HepG2 (cell line): ENCODE measurements at regions not wholly inside any gene's neighbourhood (a gene's known extent, or its start where the extent isn't known, plus 50 kb on each side); places are given as distances from the start of the nearest gene placed in this dataset.

Experiments used
- ATAC-seq: fragments of 200-7000 bp; cut with Tn5 transposase; 3 replicates; pipeline ENCODE4 v1.9.1; 2020; ENCODE audit warnings: mild to moderate bottlenecking, moderate library complexity
- BruUV-seq: library from RNA; stranded (reverse); fragments of 400-500 nt; replicated peaks from 2 replicates; lab custom pipeline; 2021; lab: Mats Ljungman, UMichigan
- CTCF ChIA-PET: fragments of 300-600 bp; formaldehyde crosslinking; extraction: SDS; loops from one replicate; lab custom pipeline; 2021; ENCODE audit warnings: low total read pairs, inconsistent platforms, low intra/inter-chr PET ratio; lab: Yijun Ruan, JAX
- POLR2A ChIA-PET: fragments of 350-600 bp; sonication (Branson Sonifier 250); formaldehyde crosslinking; loops from one replicate; lab custom pipeline; 2020; ENCODE audit warnings: antibody characterized with exemption, inconsistent platforms; lab: Yijun Ruan, JAX
- DNase-seq: peaks from one replicate; pipeline ENCODE4 v3.0.0-alpha.2; 2015; ENCODE audit warnings: low spot score
- FAIRE-seq: peaks from 3 replicates; lab custom pipeline; 2011; peaks lifted over from hg19 to GRCh38; lab: Jason Lieb, UNC
- H2AFZ ChIP-seq: one replicate; pipeline ENCODE4 v1.6.1; 2011; ENCODE audit warnings: low read length, inconsistent platforms
- H3K27ac ChIP-seq: fragments of 300-600 bp; 3 replicates; pipeline ENCODE4 v1.8.0; 2011; ENCODE audit warnings: mixed run types, mild to moderate bottlenecking, mixed read lengths, low read length, inconsistent platforms; ENCODE audit not compliant: insufficient read depth; ENCODE audit errors: extremely low read length
- H3K27me3 ChIP-seq, 2 experiments: fragments of 200-600 bp in 1 of 2; 2 replicates in 1 of 2; 3 replicates in 1 of 2; pipeline versions ENCODE4 v1.6.0 to v1.8.0; 2011; ENCODE audit warnings: low read length in 2 of 2, mild to moderate bottlenecking in 2 of 2, moderate library complexity in 2 of 2, inconsistent platforms in 1 of 2; ENCODE audit not compliant: insufficient read depth in 2 of 2, control insufficient read depth in 1 of 2
- H3K36me3 ChIP-seq, 2 experiments: fragments of 200-600 bp in 1 of 2; replicated peaks in 1 of 2; 2 replicates in 1 of 2; 3 replicates in 1 of 2; pipeline versions ENCODE4 v1.5.1 to v1.8.0; 2011; ENCODE audit warnings: low read length in 2 of 2, inconsistent platforms in 1 of 2; ENCODE audit not compliant: insufficient read depth in 2 of 2, control insufficient read depth in 1 of 2
- H3K4me1 ChIP-seq: 2 replicates; pipeline ENCODE4 v1.5.1; 2012; ENCODE audit warnings: low read length, inconsistent platforms; ENCODE audit not compliant: insufficient read depth
- H3K4me2 ChIP-seq: 2 replicates; pipeline ENCODE4 v1.6.0; 2011; ENCODE audit warnings: low read depth, low read length, inconsistent platforms
- H3K4me3 ChIP-seq, 3 experiments: fragments of 200-600 bp in 1 of 3; sonication (generic), shearing (Covaris generic) in 1 of 3; replicated peaks in 1 of 3; 2 replicates each; pipeline ENCODE4 v1.5.1; 2011 to 2016; ENCODE audit warnings: low read length in 3 of 3, inconsistent platforms in 2 of 3, low read depth in 2 of 3, mild to moderate bottlenecking in 2 of 3, control low read depth in 1 of 3, mixed read lengths in 1 of 3; ENCODE audit not compliant: insufficient read depth in 1 of 3
- H3K79me2 ChIP-seq: one replicate; pipeline ENCODE4 v1.6.1; 2011; ENCODE audit warnings: low read length, inconsistent platforms; ENCODE audit not compliant: insufficient read depth
- H3K9ac ChIP-seq: 2 replicates; pipeline ENCODE4 v1.6.0; 2011; ENCODE audit warnings: mild to moderate bottlenecking, low read depth, low read length, inconsistent platforms; ENCODE audit not compliant: insufficient read depth
- H3K9me3 ChIP-seq: 2 replicates; pipeline ENCODE4 v1.5.1; 2012; ENCODE audit warnings: mild to moderate bottlenecking, low read length
- H4K20me1 ChIP-seq: 2 replicates; pipeline ENCODE4 v1.6.0; 2011; ENCODE audit warnings: inconsistent platforms, mild to moderate bottlenecking, low read length, moderate library complexity; ENCODE audit not compliant: insufficient read depth
- ARID4A ChIP-seq: sonication (generic); formaldehyde crosslinking; IDR thresholded peaks from 2 replicates; pipeline ENCODE4 v1.5.0; 2020; ENCODE audit warnings: mild to moderate bottlenecking, missing genetic modification reagents, borderline replicate concordance
- HCFC1 ChIP-seq: fragments of 150-350 bp; IDR thresholded peaks from 2 replicates; pipeline ENCODE4 v1.6.1; 2014; ENCODE audit warnings: low read depth, low read length
- HDAC1 ChIP-seq: sonication (generic); formaldehyde crosslinking; IDR thresholded peaks from 2 replicates; pipeline ENCODE4 v1.5.1; 2020; ENCODE audit warnings: mild to moderate bottlenecking, missing genetic modification reagents
- NRL ChIP-seq: sonication (generic); formaldehyde crosslinking; IDR thresholded peaks from 2 replicates; pipeline ENCODE4 v1.5.0; 2020; ENCODE audit warnings: missing genetic modification reagents, mild to moderate bottlenecking, moderate library complexity, borderline replicate concordance
- PBX3 ChIP-seq: sonication (generic); formaldehyde crosslinking; IDR thresholded peaks from 2 replicates; pipeline ENCODE4 v1.8.1; 2023; ENCODE audit warnings: missing genetic modification reagents, inconsistent platforms, borderline replicate concordance
- POLR2AphosphoS2 ChIP-seq: IDR thresholded peaks from 2 replicates; pipeline ENCODE4 v1.6.1; 2011; ENCODE audit warnings: low read depth, low read length, improper control_type of control experiment
- SOX6 ChIP-seq, 2 experiments: fragments of 450-650 bp in 1 of 2; sonication (generic) in 1 of 2; formaldehyde crosslinking in 1 of 2; IDR thresholded peaks; 2 replicates each; pipeline versions ENCODE4 v1.4.0 to v1.6.1; 2017 to 2020; ENCODE audit warnings: antibody characterized with exemption in 1 of 2, mild to moderate bottlenecking in 1 of 2, missing genetic modification reagents in 1 of 2
- SRSF9 ChIP-seq: fragments of 200-400 bp; formaldehyde crosslinking; IDR thresholded peaks from 2 replicates; pipeline ENCODE4 v1.6.1; 2018; ENCODE audit warnings: borderline replicate concordance, mild to moderate bottlenecking, low read depth, low read length; ENCODE audit not compliant: insufficient read depth, poor library complexity, severe bottlenecking
- THAP8 ChIP-seq: sonication (generic); formaldehyde crosslinking; IDR thresholded peaks from 2 replicates; pipeline ENCODE4 v1.5.1; 2020; ENCODE audit warnings: missing genetic modification reagents, mild to moderate bottlenecking, borderline replicate concordance
- ZFX ChIP-seq: sonication (generic); formaldehyde crosslinking; IDR thresholded peaks from 2 replicates; pipeline ENCODE4 v1.4.0; 2020; ENCODE audit warnings: mild to moderate bottlenecking, low read depth, missing genetic modification reagents, moderate library complexity
- ZNF749 ChIP-seq: sonication (generic); formaldehyde crosslinking; IDR thresholded peaks from 2 replicates; pipeline ENCODE4 v1.8.0; 2022; ENCODE audit warnings: mild to moderate bottlenecking, missing genetic modification reagents, moderate library complexity, borderline replicate concordance
- in situ Hi-C: cut with HindIII; loops from 2 replicates; pipeline ENCODE4 v1.10.0; 2017; ENCODE audit warnings: low pct_unique_long_range_greater_than_20kb; ENCODE audit not compliant: extremely low pct_ligation_motif_present
- intact Hi-C: fragments of 100-400 bp; cut with micrococcal nuclease; formaldehyde crosslinking; loops from one replicate; pipeline ENCODE4 v1.10.0; 2022; ENCODE audit not compliant: unreplicated experiment
- TF ChIP-seq, protein P1 (sequence below): sonication (generic); formaldehyde crosslinking; IDR thresholded peaks from 2 replicates; pipeline ENCODE4 v1.4.0; 2020; ENCODE audit warnings: mild to moderate bottlenecking, missing genetic modification reagents
- TF ChIP-seq, protein P2 (sequence below), 2 experiments: fragments of 450-650 bp in 1 of 2; sonication (generic) in 1 of 2; formaldehyde crosslinking; IDR thresholded peaks; 2 replicates each; pipeline versions ENCODE4 v1.5.0 to v1.8.0; 2020 to 2022; ENCODE audit warnings: mild to moderate bottlenecking in 1 of 2, missing genetic modification reagents in 1 of 2

GRCh38 chr4:136925203-136925602 is 607.1 kb downstream of the PCDH18 start (continued):
- no peak for TF ChIP-seq THAP8 (CRISPR knock-in tag)
- TF ChIP-seq HDAC1 (CRISPR knock-in tag), result no peak
- TF ChIP-seq, protein P1, sequence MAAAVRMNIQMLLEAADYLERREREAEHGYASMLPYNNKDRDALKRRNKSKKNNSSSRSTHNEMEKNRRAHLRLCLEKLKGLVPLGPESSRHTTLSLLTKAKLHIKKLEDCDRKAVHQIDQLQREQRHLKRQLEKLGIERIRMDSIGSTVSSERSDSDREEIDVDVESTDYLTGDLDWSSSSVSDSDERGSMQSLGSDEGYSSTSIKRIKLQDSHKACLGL (CRISPR knock-in tag), result no peak
- TF ChIP-seq PBX3 (CRISPR knock-in tag), result no peak
- TF ChIP-seq, protein P2, sequence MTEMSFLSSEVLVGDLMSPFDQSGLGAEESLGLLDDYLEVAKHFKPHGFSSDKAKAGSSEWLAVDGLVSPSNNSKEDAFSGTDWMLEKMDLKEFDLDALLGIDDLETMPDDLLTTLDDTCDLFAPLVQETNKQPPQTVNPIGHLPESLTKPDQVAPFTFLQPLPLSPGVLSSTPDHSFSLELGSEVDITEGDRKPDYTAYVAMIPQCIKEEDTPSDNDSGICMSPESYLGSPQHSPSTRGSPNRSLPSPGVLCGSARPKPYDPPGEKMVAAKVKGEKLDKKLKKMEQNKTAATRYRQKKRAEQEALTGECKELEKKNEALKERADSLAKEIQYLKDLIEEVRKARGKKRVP (CRISPR knock-in tag; IDR thresholded peaks at IDR 0.05), result no peak
- no peak for TF ChIP-seq ZFX (CRISPR knock-in tag)
- no peak for TF ChIP-seq HCFC1

GRCh38 chr4:136922066-136922465 is 610.2 kb downstream of the PCDH18 start:
- ATAC-seq (no peak), DNase-seq (no peak), FAIRE-seq (no peak)
- no peak overlapping the region for H3K27ac ChIP-seq
- in situ Hi-C loops (no loop called here), intact Hi-C loops (loop anchor here (10.0 kb wide), 1 partner anchor 2003 kb away; no protein-coding TSS in a partner anchor)
- H3K79me2 ChIP-seq, result no peaks in the 10 kb centered on the region
- no peak overlapping the region for H3K4me3 ChIP-seq
- no TSS peak for BruUV-seq
- no peaks in the 10 kb centered on the region for H4K20me1 ChIP-seq
- H2AFZ ChIP-seq, result no peak overlapping the region
- H3K36me3 ChIP-seq, result no peaks in the 10 kb centered on the region
- POLR2A ChIA-PET, result no interaction called here
- peaks cover 10% of the 10 kb centered on the region; the same call in 1 of the 2 replicates for H3K9me3 ChIP-seq
- CTCF ChIA-PET, result no interaction called here
- no peak overlapping the region for H3K4me2 ChIP-seq
- no peaks in the 10 kb centered on the region for H3K27me3 ChIP-seq
- H3K9ac ChIP-seq, result no peak overlapping the region
- no peaks in the 10 kb centered on the region for H3K4me1 ChIP-seq
- TF ChIP-seq POLR2AphosphoS2 (no peak), SRSF9 (no peak), SOX6 (IDR thresholded peaks at IDR 0.05) (no peak), SOX6 (CRISPR knock-in tag; IDR thresholded peaks at IDR 0.05) (no peak), ZNF749 (no peak), NRL (CRISPR knock-in tag) (no peak), ARID4A (CRISPR knock-in tag) (no peak)
